HL-60 (cell line): ENCODE measurements at regions not wholly inside any gene's neighbourhood (a gene's known extent, or its start where the extent isn't known, plus 50 kb on each side); places are given as distances from the start of the nearest gene placed in this dataset.

Experiments used
- DNase-seq, 2 experiments: peaks; one replicate each; pipeline ENCODE4 v3.0.0-alpha.2; 2010 to 2020; ENCODE audit warnings: low read depth in 1 of 2, low spot score in 1 of 2
- H3K27ac ChIP-seq: fragments of 250-450 bp; sonication (Bioruptor Pico); replicated peaks from 2 replicates; pipeline ENCODE4 v1.5.1; 2020; ENCODE audit warnings: mild to moderate bottlenecking, moderate library complexity
- H3K27me3 ChIP-seq: fragments of 250-450 bp; sonication (Bioruptor Pico); 2 replicates; pipeline ENCODE4 v1.5.1; 2021; ENCODE audit warnings: mild to moderate bottlenecking, moderate library complexity; ENCODE audit not compliant: insufficient read depth, poor library complexity, severe bottlenecking
- H3K4me3 ChIP-seq: replicated peaks from 2 replicates; pipeline ENCODE4 v1.5.1; 2011; ENCODE audit warnings: mild to moderate bottlenecking, control low read depth, low read length; ENCODE audit not compliant: insufficient read depth
- CTCF ChIP-seq: IDR thresholded peaks from one replicate; pipeline ENCODE4 v1.5.1; 2011; ENCODE audit warnings: low read length, control low read depth, inconsistent platforms; ENCODE audit not compliant: insufficient read depth
- GABPA ChIP-seq: IDR thresholded peaks from 2 replicates; pipeline ENCODE4 v1.6.1; 2012; ENCODE audit warnings: low read depth
- POLR2AphosphoS5 ChIP-seq: IDR thresholded peaks from 2 replicates; pipeline ENCODE4 v1.6.1; 2012; ENCODE audit warnings: low read depth
- REST ChIP-seq: IDR thresholded peaks from 2 replicates; pipeline ENCODE4 v1.6.1; 2012; ENCODE audit warnings: low read depth; ENCODE audit not compliant: insufficient replicate concordance
- SPI1 ChIP-seq: IDR thresholded peaks from 2 replicates; pipeline ENCODE4 v1.6.1; 2012; ENCODE audit warnings: low read depth, mild to moderate bottlenecking, borderline replicate concordance

- TF ChIP-seq REST, result no peak
- TF ChIP-seq SPI1, result no peak
- no peak for TF ChIP-seq GABPA
- no peak for TF ChIP-seq POLR2AphosphoS5
- no peak overlapping the region for H3K27ac ChIP-seq
- no peak for DNase-seq
These were observed 672.8 kb downstream of the PCDH7 start for GRCh38 chr4:31392923-31393322.

GRCh38 chr4:31408121-31408520, 688.0 kb downstream of the PCDH7 start:
- no peak for DNase-seq
- Histone ChIP-seq H3K27ac (no peak overlapping the region), H3K4me3 (no peak overlapping the region), H3K27me3 (no peaks in the 10 kb centered on the region)
- no peak for TF ChIP-seq POLR2AphosphoS5
- TF ChIP-seq GABPA, result no peak
- TF ChIP-seq SPI1, result no peak
- TF ChIP-seq REST, result no peak
- no peak for TF ChIP-seq CTCF

More at GRCh38 chr4:31392923-31393322, 672.8 kb downstream of the PCDH7 start:
- Histone ChIP-seq H3K4me3 (no peak overlapping the region), H3K27me3 (no peaks in the 10 kb centered on the region)

GRCh38 chr4:31411565-31411964, 691.4 kb downstream of the PCDH7 start:
- Histone ChIP-seq H3K27me3 (no peaks in the 10 kb centered on the region), H3K27ac (no peak overlapping the region), H3K4me3 (no peak overlapping the region)
- no peak for TF ChIP-seq GABPA
- DNase-seq, result no peak

GRCh38 chr4:31415629-31416028, 695.5 kb downstream of the PCDH7 start:
- TF ChIP-seq REST, result no peak
- no peak for TF ChIP-seq SPI1
- no peak for TF ChIP-seq CTCF
- TF ChIP-seq GABPA, result no peak
- no peak for TF ChIP-seq POLR2AphosphoS5
- Histone ChIP-seq H3K27ac (no peak overlapping the region), H3K4me3 (no peak overlapping the region), H3K27me3 (no peaks in the 10 kb centered on the region)
- no peak for DNase-seq
